ENCODE measurements at regions not wholly inside any gene's neighbourhood (a gene's known extent, or its start where the extent isn't known, plus 50 kb on each side); places are given as distances from the start of the nearest gene placed in this dataset.
"Not testable (repeated sequence)": the region's sequence is repeated elsewhere in the genome, so short reads cannot be mapped to it uniquely, and the experiment has no call there.

GRCh38 chr15:78703334-78704056 is 62.5 kb upstream of the CHRNB4 start:
- TF ChIP-seq CTCF, POLR2A, POLR2AphosphoS5, EP300 (IDR thresholded peaks at IDR 0.05): not testable (repeated sequence)

Measured in sigmoid colon (tissue), 4 donors.